ENCODE measurements at regions not wholly inside any gene's neighbourhood (a gene's known extent, or its start where the extent isn't known, plus 50 kb on each side); places are given as distances from the start of the nearest gene placed in this dataset.

DNA sequence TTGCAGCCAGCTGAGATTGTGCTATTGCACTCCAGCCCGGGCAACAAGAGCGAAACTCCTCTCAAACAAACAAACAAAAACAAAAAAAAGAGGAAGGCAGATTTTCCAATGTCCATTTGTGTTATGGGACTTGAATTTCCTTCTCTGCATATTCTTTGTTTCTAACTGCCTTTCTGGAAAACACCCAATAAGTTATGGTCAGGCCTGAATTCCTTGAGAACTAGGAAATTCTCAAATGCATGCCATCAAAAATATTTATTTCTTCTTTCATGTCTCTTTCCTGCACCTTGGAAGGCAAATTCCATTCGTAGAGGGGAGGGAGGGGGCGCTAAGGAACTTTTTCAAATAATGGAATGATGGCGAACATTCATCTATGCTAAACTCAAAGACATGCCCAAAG, 117.6 kb upstream of the TMCC3 start:
- DNase-seq (ENCODE audit: low spot score): no peak
- intact Hi-C loops (cut with DNase I): loop anchor here in 1 of 2 donors (10.0 kb wide), 1 partner anchor 213 kb away; no protein-coding TSS in a partner anchor

DNA sequence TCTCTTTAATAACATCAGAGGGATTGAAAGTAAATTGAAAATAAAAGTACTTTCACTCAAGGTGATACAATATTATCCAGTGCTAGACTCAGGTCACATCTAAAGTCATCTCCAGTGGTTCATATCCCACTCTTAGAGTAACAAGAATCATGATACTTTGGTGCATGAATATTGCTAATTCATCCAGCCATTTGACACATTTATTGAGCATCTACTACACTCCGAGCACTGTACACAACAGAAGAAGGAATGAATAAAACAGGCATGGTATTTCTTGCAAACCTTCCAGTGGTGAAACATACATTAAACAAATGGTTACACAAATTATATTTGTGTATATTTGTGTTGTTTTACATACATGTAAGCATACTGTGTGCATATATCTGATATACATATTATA, 116.0 kb upstream of the TMCC3 start:
- DNase-seq (ENCODE audit: low spot score): no peak
- intact Hi-C loops (cut with DNase I): loop anchor here in 1 of 2 donors (10.0 kb wide), 1 partner anchor 212 kb away; no protein-coding TSS in a partner anchor

DNA sequence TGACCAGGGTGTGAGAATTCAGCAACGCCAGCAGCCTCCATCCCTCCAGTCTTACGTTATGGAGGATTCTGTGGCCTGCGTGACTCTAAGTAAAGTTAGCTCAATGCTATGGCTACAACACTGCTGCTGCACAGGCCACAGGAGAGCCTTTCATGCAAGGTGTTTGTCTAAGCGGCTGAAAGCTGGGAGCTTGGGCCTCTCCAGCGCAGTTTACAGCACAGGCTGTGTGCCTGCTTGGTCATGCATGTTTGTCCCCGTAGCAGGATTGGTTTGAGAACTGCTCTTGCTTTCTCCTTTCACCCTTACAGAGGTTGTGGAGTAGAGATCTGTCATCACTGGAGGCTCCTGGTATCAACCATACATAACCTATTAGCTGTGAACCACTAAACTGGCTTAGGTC, 113.1 kb upstream of the TMCC3 start:
- intact Hi-C loops (cut with DNase I): loop anchor here in 1 of 2 donors (10.0 kb wide), 1 partner anchor 209 kb away; no protein-coding TSS in a partner anchor
- DNase-seq (ENCODE audit: low spot score): no peak

DNA sequence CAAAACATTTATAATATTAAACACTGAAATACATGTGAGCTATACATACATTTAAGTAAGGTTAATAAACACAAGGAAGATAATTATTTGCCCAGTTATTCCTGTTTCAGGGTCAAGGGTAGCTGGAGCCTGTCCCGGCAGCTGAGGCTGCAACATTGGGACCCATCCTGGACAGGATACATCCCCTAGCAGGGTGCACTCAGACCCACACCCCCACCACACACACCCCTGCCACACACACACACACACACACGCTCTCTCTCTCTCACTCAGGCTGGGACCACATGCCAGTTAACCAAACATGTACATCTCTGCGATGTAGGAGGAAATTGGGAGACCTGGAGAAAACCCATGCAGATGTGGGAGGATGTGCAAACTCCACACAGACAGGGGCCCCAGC, 112.6 kb upstream of the TMCC3 start:
- DNase-seq (ENCODE audit: low spot score): no peak
- intact Hi-C loops (cut with DNase I): loop anchor here in 1 of 2 donors (10.0 kb wide), 1 partner anchor 208 kb away; no protein-coding TSS in a partner anchor

DNA sequence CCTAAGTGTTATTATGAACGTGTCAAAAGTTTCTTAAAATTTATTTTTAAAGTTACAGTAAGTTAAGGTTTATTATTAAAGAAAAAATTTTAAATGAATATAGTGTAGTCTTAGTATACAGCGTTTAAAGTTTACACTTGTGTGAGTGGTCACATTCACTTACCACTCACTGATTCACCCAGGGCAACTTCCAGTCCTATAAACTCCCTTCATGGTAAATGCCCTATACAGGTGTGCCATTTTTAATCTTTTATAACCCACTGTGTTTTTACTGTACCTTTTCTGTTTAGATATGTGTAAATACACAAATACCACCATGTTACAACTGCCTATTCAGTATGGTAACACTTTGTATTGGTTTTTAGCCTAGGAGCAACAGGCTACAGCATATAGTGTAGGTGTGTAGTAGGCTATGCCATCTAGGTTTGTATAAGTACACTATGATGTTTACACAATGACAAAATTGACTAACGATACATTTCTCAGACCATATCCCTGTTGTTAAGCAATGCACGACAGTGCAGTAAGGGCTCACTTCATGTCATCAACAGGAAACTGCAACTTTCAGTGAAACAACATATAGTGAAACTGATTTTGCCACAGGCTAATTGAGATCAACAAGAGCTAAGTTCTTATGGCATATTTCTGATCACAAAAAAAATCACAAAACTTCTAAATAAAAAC, 112.0 kb upstream of the TMCC3 start:
- intact Hi-C loops (cut with DNase I): loop anchor here in 1 of 2 donors (10.0 kb wide), 1 partner anchor 208 kb away; no protein-coding TSS in a partner anchor

DNA sequence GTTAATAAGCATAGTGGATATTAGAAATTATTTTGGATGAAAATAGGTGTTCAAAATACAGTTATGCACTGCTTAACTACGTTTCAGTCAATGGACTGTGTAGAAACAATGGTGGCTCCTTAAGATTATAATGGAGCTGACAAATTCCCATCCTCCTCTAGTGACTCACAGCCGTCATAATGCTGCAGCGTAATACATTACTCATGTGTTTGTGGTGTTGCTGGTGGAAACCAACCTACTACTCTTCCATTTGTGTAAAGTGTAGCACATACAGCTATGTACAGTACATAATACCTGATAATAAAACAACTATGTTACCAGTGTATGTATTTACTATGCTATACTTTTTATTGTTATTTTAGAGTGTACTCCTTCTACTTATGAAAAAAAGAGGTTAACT, 111.2 kb upstream of the TMCC3 start:
- DNase-seq (ENCODE audit: low spot score): no peak
- intact Hi-C loops (cut with DNase I): loop anchor here in 1 of 2 donors (10.0 kb wide), 1 partner anchor 207 kb away; no protein-coding TSS in a partner anchor

More for the DNA sequence above, 112.0 kb upstream of the TMCC3 start:
- DNase-seq (ENCODE audit: low spot score): no peak

DNA sequence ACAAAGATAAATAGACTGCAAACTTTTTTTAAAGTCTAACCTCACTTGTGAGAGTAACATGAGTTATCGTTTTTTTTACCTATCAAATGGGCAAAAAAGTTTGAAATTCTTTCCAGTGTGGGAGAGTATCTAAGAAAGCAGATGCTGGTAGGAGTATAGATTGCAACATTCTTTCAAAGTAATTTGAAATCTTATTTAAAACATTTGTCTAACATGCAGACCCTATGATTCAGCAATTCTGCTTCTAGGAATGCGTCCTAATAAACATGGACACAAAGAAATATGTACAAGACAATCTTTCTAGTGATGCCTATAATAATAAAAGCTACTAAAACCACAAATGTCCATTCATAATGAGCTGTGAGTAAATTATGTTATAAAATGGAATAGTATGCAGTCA, 110.4 kb upstream of the TMCC3 start:
- intact Hi-C loops (cut with DNase I): loop anchor here in 1 of 2 donors (10.0 kb wide), 1 partner anchor 206 kb away; no protein-coding TSS in a partner anchor
- no peak for DNase-seq (ENCODE audit: low spot score)

DNA sequence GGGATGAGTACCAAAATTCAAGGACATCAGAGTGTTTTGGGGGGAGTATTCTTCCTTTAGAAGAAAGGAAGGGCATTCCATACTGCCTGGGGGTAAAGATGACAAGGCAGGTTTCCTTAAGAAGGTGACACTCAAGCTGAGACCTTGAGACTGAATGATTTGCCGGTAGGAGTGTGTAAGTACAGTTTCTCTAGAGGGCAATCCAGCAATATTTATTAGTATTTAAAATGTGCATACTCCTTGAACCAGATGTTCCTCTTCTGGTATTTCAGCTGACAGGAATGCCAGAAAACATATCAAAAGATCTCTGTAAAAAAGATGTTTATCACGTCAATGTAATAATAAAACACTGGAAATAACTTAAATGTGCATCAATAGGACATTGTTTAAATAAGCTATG, 106.4 kb upstream of the TMCC3 start:
- intact Hi-C loops (cut with DNase I): no loop called here
- no peak for DNase-seq (ENCODE audit: low spot score)

DNA sequence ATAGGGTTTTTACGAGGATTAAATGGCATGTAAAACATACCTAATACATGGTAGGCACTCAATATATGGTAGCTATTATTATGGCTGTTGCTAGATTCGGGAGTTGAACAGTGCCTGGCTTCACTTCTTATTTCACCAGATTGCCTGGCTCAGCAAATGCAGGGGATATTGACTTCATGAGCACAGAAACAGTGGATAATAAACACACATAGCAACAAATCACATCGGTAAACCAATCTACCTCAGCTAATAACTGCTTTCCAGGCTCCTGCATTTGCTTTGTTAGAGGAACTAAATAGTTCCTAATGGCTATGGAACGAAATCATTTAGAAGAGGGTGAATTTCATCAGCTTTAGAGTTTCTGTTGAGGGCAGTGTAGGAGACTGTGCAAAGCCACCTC, 105.2 kb upstream of the TMCC3 start:
- intact Hi-C loops (cut with DNase I): no loop called here

DNA sequence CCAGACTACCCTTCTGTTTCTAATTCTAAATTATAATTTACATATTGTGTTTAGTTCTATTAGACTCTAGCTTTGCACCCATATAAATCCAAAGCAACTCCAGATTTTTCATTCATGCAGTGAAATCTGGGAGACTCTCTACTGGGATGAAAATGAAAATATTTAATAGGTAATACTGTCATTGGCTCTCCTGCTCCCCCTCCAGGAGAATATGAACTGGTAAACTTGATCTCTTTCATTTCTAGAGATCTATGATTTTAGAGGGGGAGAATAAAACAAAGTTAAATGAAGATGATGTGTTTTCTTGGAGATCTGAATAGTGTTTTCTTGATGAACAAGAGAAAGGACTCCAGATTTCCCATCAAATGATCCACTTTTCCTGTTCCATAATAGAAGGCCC, 104.3 kb upstream of the TMCC3 start:
- intact Hi-C loops (cut with DNase I): no loop called here
- DNase-seq (ENCODE audit: low spot score): no peak

More for the DNA sequence above, 105.2 kb upstream of the TMCC3 start:
- no peak for DNase-seq (ENCODE audit: low spot score)

DNA sequence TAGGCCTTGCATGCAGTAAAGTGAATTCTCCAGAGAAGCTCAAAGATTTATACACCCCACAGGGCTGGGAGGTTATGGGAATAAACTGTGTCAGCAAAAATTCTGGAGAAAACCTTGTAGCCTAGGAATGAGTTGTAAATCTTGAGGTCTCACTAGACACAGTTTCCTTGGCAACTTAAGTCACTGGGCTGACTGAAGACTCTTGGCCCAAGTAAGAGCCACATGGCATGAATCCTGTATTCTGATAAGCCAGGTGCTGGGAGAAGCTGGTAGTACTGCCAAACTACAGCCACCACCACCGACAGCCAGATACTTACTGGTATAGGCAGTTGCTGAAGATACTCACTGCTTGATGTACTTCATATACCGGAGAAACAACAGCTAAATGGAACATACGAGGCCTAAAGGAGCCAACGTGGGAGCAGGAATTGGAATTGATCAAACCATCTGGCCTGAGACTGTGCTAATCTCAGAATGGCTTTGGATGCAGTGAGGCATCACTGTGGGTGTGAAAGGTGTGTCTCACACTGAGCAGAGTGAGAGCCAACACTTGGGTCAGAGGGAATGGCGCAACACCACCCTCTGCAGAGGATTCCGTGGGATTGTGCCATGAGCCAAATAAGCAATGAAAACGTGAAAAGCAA, 102.8 kb upstream of the TMCC3 start:
- intact Hi-C loops (cut with DNase I): no loop called here

DNA sequence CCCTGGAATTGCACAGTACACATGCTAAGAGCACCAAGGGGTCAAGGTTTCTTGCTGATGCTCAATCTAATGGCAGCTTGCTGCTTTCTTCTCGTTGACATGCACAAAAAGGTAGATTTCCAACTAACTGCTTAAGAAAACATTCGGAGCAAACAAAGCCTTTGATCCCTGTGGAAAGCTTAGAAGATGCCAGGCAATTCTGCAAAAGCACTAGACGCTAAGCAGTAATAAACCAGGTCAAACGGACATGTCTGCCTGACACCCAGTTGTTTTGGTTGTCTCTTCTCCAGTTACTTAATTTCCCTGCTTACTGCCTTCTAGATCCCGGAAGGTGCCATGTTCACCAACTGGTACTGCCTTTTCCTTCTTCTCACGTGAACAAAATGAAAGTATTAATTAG, 100.5 kb upstream of the TMCC3 start:
- intact Hi-C loops (cut with DNase I): no loop called here

More for the DNA sequence above, 102.8 kb upstream of the TMCC3 start:
- peak; percentile 69 for DNase-seq (ENCODE audit: low spot score)

DNA sequence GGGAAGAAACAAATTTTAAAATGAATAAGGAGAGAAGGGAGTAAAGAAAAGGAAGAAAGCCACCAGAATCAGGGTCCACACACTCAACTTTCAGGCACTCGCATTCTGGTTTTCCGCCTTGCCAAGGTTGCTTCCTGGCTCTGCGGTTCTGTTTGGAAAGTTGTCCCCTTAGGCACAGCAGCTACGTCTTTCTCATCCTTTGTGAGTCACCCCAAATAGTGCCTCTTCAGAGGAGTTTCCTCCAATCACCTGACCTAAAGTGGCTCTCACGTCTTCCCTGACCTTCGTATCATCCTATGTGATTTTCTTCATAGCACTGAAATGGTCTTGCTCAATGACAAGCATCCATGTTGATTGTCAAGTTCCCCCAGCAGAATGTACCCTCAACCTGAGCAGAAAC, 99.5 kb upstream of the TMCC3 start:
- intact Hi-C loops (cut with DNase I): no loop called here
- DNase-seq (ENCODE audit: low spot score): no peak

More for the DNA sequence above, 100.5 kb upstream of the TMCC3 start:
- DNase-seq (ENCODE audit: low spot score): no peak

DNA sequence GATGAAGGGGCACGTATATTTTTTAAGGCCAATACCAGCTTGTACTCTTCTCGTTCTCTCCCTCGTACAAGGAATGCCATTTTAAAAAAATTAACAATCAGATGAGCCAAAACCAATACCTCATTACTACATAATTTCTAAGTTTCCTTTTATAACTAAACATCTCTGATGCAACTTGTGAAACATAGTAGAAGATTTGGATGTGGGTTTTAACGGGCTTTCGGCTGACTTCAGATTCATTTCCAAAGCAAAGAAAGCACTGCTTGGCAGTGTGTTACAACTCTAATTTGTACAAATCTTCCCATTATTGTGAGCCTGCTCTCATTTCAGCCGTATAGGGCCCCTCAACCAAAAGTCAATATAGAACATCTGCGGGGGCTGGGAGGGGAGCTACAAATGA, 99.1 kb upstream of the TMCC3 start:
- intact Hi-C loops (cut with DNase I): no loop called here
- DNase-seq (ENCODE audit: low spot score): no peak

DNA sequence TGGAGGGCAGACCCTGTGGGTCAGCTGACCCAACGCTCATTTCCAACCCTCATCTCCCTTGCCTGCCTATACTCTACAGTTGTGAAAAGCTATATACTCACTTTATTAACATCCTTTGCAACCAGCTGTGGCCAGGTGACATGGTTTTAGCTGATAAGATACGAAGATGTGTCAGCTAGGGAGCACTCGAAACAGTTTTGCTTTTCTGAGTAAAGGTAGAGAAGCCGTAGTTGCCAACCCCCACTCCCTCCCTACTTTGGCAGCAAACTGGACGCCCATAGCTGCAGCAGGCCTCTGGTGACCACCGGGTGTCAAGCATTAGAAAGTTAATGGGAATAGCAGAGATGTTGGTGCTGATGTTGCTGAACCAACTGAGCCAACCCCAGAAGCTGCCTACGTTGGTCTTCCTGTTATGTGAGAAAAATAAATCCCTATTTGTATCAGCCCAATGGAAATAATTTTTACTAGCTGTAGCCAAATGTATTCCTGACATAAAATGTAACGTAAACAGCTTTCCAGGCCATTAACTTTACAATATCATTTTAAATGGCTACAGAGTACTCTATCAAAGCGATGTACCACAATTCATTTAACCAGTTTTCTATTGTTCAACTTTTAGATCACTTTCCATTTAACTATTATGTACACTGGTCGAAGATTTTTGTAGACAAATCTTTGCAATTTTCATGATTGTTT, 98.5 kb upstream of the TMCC3 start:
- intact Hi-C loops (cut with DNase I): no loop called here
- no peak for DNase-seq (ENCODE audit: low spot score)

DNA sequence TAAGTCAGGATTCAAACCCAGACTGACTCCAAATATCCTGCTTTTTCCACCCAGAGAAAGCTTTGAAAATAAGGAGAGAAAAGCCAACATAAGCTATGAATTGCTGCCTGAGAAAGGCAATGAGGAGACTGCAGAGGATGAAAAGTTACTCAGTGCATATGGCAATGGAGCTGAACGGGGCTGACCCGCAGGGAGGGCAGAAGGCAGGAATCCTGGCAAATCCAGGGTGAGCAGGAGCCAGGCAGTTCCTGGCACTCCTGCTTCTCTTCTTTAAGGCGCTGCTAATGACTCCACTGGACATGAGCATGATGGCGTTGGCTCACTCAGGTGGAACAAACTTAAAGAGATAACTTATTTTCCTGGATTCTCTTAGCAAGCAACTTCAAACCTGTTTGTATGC, 95.2 kb upstream of the TMCC3 start:
- intact Hi-C loops (cut with DNase I): no loop called here
- no peak for DNase-seq (ENCODE audit: low spot score)

DNA sequence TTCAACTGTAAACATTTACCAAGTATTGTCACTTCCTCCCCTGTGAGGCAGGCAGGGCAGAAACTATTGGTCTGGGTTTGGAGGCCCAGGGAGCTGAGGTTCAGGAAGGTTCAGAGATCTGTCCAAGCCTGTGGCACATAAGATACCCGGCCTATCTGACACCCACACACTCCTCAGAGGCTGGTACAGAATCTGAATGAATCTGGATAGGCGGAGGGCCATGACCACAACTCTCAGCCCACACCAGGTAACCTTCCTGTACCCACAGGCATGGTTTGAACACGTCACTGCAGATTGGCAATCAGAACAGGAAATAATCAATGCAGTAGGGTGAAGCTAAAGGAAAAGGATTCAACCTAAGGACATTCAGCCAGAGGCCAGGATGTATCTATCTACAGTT, 92.8 kb upstream of the TMCC3 start:
- DNase-seq (ENCODE audit: low spot score): no peak
- intact Hi-C loops (cut with DNase I): no loop called here

DNA sequence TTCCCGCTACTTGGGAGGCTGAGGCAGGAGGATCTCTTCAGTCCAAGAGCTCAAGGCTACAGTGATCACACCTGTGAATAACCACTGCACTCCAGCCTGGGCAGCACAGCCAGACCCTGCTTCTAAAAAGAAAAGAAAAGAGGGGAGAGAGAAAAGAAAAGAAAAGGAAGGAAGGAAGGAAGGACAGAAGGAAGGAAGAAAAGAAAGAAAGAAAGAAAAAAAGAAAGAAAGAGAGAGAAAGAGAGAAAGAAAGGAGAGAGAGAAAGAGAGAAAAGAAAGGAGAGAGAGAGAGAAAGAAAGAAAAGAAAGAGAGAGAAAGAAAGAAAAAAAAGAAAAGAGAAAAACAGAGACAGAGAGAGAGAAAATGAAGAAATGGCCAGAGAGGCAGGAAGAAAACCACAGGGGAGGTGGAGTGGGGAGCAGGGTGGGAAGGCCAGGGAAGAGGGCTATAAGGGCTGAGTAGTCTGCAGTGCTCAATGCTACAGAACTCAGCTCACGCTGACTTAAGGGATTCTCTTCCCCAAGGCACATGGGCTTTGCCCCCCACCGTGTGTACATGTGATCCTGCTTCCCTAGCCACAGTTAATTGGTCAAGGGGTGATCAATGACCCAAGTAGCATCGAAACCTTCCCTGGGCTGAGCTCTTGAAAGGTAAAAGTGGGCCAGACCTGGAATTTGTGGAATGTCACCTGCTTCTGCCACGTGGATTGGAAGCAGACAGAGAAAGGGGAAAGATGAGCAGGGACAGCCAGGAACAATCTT, 90.4 kb upstream of the TMCC3 start:
- intact Hi-C loops (cut with DNase I): no loop called here
- DNase-seq (ENCODE audit: low spot score): no peak

DNA sequence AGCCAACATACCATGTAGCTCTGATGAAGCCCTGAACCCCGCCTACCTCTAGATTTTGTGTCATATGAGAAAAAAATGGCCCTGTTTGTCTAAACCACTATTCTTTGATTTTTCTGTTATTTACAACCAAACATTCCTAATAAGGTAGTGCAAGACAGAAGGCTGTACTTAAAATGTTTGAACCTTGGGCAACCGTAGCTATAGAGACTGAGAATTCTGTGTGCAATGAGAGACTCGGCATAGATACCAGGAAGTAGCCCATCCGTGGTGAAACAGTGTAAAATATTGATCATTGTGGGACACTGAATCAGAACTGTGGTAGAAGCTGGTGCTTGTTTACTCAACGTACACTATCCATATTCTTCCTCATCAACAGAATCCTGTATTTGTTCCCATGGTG, 86.5 kb upstream of the TMCC3 start:
- DNase-seq (ENCODE audit: low spot score): no peak
- intact Hi-C loops (cut with DNase I): no loop called here
